Lung (tissue), 11 donors: ENCODE measurements at regions not wholly inside any gene's neighbourhood (a gene's known extent, or its start where the extent isn't known, plus 50 kb on each side); places are given as distances from the start of the nearest gene placed in this dataset.

Experiments
- ATAC-seq: fragments of 200-7000 bp; cut with Tn5 transposase; one replicate; pipeline ENCODE4 v1.9.1; 2020; ENCODE audit warnings: moderate number of reproducible peaks; ENCODE audit not compliant: insufficient read depth, low FRiP score
- DNase-seq, 3 donors: peaks; one replicate each; pipeline ENCODE4 v3.0.0-alpha.2; 2013 to 2017
- H3K27ac ChIP-seq, 2 donors: one replicate each; pipeline ENCODE4 v1.5.1; 2013; ENCODE audit warnings: mild to moderate bottlenecking in 2 of 2, moderate library complexity in 2 of 2, control low read depth in 1 of 2, inconsistent platforms in 1 of 2, low read depth in 1 of 2, low read length in 1 of 2
- H3K27me3 ChIP-seq, 3 donors: one replicate each; pipeline ENCODE4 v1.5.1; 2013; ENCODE audit warnings: low read length in 2 of 3; ENCODE audit not compliant: control insufficient read depth in 3 of 3, insufficient read depth in 3 of 3
- H3K36me3 ChIP-seq, 4 donors: one replicate each; pipeline ENCODE4 v1.5.1; 2013; ENCODE audit warnings: low read length in 4 of 4, mild to moderate bottlenecking in 1 of 4, moderate library complexity in 1 of 4; ENCODE audit not compliant: control insufficient read depth in 4 of 4, insufficient read depth in 4 of 4
- H3K4me1 ChIP-seq, 5 donors: one replicate each; pipeline ENCODE4 v1.5.1; 2013; ENCODE audit warnings: low read length in 5 of 5, mild to moderate bottlenecking in 2 of 5, moderate library complexity in 1 of 5; ENCODE audit not compliant: control insufficient read depth in 5 of 5, insufficient read depth in 5 of 5
- H3K4me3 ChIP-seq: one replicate; pipeline ENCODE4 v1.5.1; 2013; ENCODE audit warnings: mild to moderate bottlenecking, control low read depth, moderate library complexity
- H3K9ac ChIP-seq, 2 donors: one replicate each; pipeline ENCODE4 v1.5.1; 2013; ENCODE audit warnings: low read length in 2 of 2, control low read depth in 1 of 2; ENCODE audit not compliant: insufficient read depth in 1 of 2
- H3K9me3 ChIP-seq, 4 donors: one replicate each; pipeline ENCODE4 v1.5.1; 2013; ENCODE audit warnings: low read length in 3 of 4, mild to moderate bottlenecking in 1 of 4, moderate library complexity in 1 of 4; ENCODE audit not compliant: control insufficient read depth in 4 of 4, insufficient read depth in 3 of 4
- WGBS, 2 donors: extraction: QIAGEN DNeasy Blood & Tissue Kit; methylation state at CpG; one replicate each; pipeline ENCODE4 v1.1.7; 2013; 5-methylcytosine and 5-hydroxymethylcytosine counted together
- TF ChIP-seq, protein P1 (sequence below): IDR thresholded peaks from 2 replicates; pipeline ENCODE4 v1.5.1; 2012; ENCODE audit warnings: mild to moderate bottlenecking; ENCODE audit errors: control extremely low read depth, extremely low read depth
- donor health status: control.
- donor health status: control.
- donor health status: Bipolar disorder and iron deficiency.
- donor health status: healthy.
- donor health status: DM: yes; HTN: yes; CAD: no.

GRCh38 chr5:85266692-85267091, 882.0 kb upstream of the EDIL3 start:
- no peak overlapping the region for H3K4me3 ChIP-seq
- no peak for ATAC-seq
- no peak overlapping the region for H3K27ac ChIP-seq
- H3K4me1 ChIP-seq: no peaks in the 10 kb centered on the region
- DNase-seq: no peak
- 85 to 93% methylated on average over 1 of the region's 1 CpG for WGBS, 2 donors
- no peaks in the 10 kb centered on the region for H3K27me3 ChIP-seq
- TF ChIP-seq, protein P1, sequence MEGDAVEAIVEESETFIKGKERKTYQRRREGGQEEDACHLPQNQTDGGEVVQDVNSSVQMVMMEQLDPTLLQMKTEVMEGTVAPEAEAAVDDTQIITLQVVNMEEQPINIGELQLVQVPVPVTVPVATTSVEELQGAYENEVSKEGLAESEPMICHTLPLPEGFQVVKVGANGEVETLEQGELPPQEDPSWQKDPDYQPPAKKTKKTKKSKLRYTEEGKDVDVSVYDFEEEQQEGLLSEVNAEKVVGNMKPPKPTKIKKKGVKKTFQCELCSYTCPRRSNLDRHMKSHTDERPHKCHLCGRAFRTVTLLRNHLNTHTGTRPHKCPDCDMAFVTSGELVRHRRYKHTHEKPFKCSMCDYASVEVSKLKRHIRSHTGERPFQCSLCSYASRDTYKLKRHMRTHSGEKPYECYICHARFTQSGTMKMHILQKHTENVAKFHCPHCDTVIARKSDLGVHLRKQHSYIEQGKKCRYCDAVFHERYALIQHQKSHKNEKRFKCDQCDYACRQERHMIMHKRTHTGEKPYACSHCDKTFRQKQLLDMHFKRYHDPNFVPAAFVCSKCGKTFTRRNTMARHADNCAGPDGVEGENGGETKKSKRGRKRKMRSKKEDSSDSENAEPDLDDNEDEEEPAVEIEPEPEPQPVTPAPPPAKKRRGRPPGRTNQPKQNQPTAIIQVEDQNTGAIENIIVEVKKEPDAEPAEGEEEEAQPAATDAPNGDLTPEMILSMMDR: no peak
- no peaks in the 10 kb centered on the region for H3K9me3 ChIP-seq
- H3K9ac ChIP-seq: no peak overlapping the region
- no peaks in the 10 kb centered on the region for H3K36me3 ChIP-seq

- Histone ChIP-seq H3K4me3 (no peak overlapping the region), H3K36me3 (no peaks in the 10 kb centered on the region), H3K27me3 (no peaks in the 10 kb centered on the region), H3K4me1 (no peaks in the 10 kb centered on the region), H3K9ac (no peak overlapping the region), H3K9me3 (no peaks in the 10 kb centered on the region), H3K27ac (no peak overlapping the region)
- ATAC-seq (no peak), DNase-seq (no peak)
- TF ChIP-seq, protein P1: no peak
- 35 to 64% methylated on average over 2 of the region's 2 CpGs for WGBS, 2 donors
Observed at GRCh38 chr5:85268194-85268593, 883.5 kb upstream of the EDIL3 start.

GRCh38 chr5:85278193-85278592, 893.5 kb upstream of the EDIL3 start:
- Histone ChIP-seq H3K4me3 (no peak overlapping the region), H3K9ac (no peak overlapping the region), H3K9me3 (no peaks in the 10 kb centered on the region), H3K4me1 (no peaks in the 10 kb centered on the region), H3K36me3 (no peaks in the 10 kb centered on the region), H3K27me3 (no peaks in the 10 kb centered on the region), H3K27ac (no peak overlapping the region)
- ATAC-seq (no peak), DNase-seq (no peak)
- TF ChIP-seq, protein P1: no peak
- 78 to 90% methylated on average over 1 of the region's 1 CpG for WGBS, 2 donors

DNA sequence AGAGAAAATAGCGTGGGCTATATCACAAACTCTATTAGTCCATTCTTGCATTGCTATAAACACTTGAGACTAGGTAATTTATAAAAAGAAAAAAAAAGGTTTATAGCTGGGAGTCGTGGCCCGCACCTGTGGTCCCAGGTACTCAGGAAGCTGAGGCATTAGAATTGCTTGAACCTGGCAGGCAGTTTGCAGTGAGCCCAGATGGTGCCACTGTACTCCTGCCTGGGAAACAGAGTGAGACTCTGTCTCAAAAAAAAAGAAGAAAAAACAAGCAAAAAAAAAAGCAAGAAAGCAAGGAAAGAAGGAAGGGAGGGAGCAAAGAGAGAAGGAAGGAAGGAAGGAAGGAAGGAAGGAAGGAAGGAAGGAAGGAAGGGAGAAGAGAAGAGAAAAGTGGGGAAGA, 904.2 kb upstream of the EDIL3 start:
- WGBS, 2 donors: 86 to 91% methylated on average over 3 of the region's 3 CpGs

More for the DNA sequence above, 904.2 kb upstream of the EDIL3 start:
- ATAC-seq (no peak), DNase-seq (no peak)
- no peaks in the 10 kb centered on the region for H3K27me3 ChIP-seq
- no peak overlapping the region for H3K4me3 ChIP-seq
- TF ChIP-seq, protein P1: no peak
- peaks cover 0 to 3% (median 0%) of the 10 kb centered on the region in 5 donors for H3K4me1 ChIP-seq
- no peak overlapping the region for H3K27ac ChIP-seq
- no peaks in the 10 kb centered on the region for H3K36me3 ChIP-seq
- no peaks in the 10 kb centered on the region for H3K9me3 ChIP-seq
- H3K9ac ChIP-seq: no peak overlapping the region
